ENCODE measurements at regions not wholly inside any gene's neighbourhood (a gene's known extent, or its start where the extent isn't known, plus 50 kb on each side); places are given as distances from the start of the nearest gene placed in this dataset.

DNA sequence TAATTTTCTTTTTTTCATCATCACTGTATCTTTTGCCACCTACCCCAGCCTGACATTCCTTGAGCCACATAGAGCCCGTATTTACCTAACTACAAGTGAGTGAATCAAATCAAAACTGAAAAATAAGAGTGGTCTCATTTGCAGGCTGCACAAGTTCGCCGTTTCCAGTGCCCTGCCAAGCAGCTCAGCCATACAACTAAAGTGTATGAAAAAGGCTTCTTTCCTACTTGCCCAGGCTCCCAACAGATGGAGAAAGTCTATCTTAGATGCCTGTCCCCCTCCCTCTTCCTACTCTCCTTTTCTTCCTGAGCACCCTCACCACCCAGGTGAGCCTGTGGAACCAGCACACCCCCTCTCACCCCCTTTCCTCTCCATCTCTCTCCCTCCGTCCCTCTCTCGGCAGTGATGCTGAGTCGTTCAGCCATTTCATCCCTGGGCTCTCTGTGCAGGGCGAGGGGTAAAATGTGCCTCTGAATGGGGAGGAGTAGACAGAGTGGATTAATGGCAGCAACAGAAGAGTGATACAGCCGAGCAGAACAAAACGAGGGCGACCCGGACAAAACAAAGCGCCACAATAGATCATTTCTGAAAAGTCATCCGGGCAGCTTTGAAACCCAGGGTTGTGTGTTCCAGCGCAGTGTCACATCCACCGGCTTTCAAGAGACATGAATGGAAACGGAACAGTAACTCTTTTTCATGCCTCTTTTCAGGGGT lies 65.0 kb upstream of the POU3F3 start:
- H2BK15ac ChIP-seq (ENCODE audit: low read depth, low read length): no peak overlapping the region
- H3K79me1 ChIP-seq (ENCODE audit: insufficient read depth, low read depth, low read length, poor library complexity, severe bottlenecking): no peaks in the 10 kb centered on the region
- H4K20me1 ChIP-seq (ENCODE audit: control insufficient read depth, insufficient read depth, insufficient read length): no peaks in the 10 kb centered on the region
- no peak overlapping the region for H3K4me3 Mint-ChIP-seq
- H2BK5ac ChIP-seq (ENCODE audit: insufficient read length, low read length): peak overlapping the region; percentile 56
- H3K36me3 Mint-ChIP-seq (ENCODE audit: insufficient read depth in 1 of 3, low read depth in 3 of 3): no peaks in the 10 kb centered on the region
- peaks cover 10 to 15% of the 10 kb centered on the region in 2 experiments; a peak in 3 of 4 replicates for H3K4me1 Mint-ChIP-seq
- no peak overlapping the region for H4K5ac ChIP-seq (ENCODE audit: insufficient read length, low read depth, low read length)
- H3K23me2 ChIP-seq (ENCODE audit: insufficient read length, low read depth, low read length, poor library complexity, severe bottlenecking): no peaks in the 10 kb centered on the region
- no peaks in the 10 kb centered on the region for H3K9me3 Mint-ChIP-seq
- no peaks in the 10 kb centered on the region for H3K9me3 ChIP-seq (ENCODE audit: control insufficient read depth, low read depth, low read length)
- no peak for TF ChIP-seq CTCF (conservative IDR thresholded peaks at IDR 0.05)
- H3K56ac ChIP-seq (ENCODE audit: insufficient read length, low read depth, low read length): no peak overlapping the region
- peaks cover 2% of the 10 kb centered on the region; the same call in 1 of the 2 replicates for H3K27me3 ChIP-seq (ENCODE audit: insufficient read depth, low read length)
- H2AFZ ChIP-seq (ENCODE audit: low read length): no peak overlapping the region
- H3K4ac ChIP-seq (ENCODE audit: low read depth, low read length): no peak overlapping the region
- no peak overlapping the region for H3T11ph ChIP-seq (ENCODE audit: low read length)
- H3K27ac Mint-ChIP-seq: no peak overlapping the region
- 0 out of 2 replicates have a peak, but pooled peaks cover 2% of the 10 kb centered on the region for H3K4me1 ChIP-seq (ENCODE audit: insufficient read depth, low read length)
- H2AK5ac ChIP-seq (ENCODE audit: insufficient read length, low read length): no peak overlapping the region
- no peak overlapping the region for H2BK12ac ChIP-seq (ENCODE audit: insufficient read length, low read depth, low read length)
- no peak overlapping the region for H3K4me2 ChIP-seq (ENCODE audit: insufficient read depth, insufficient read length, low read length)
- H4K8ac ChIP-seq (replicated peaks; ENCODE audit: insufficient read length, low read depth, low read length): no peak overlapping the region
- no peak overlapping the region for H3K9ac ChIP-seq (ENCODE audit: extremely low read depth, insufficient read length, low read length)
- H2BK20ac ChIP-seq (ENCODE audit: low read depth, low read length, poor library complexity, severe bottlenecking): no peak overlapping the region
- no peak overlapping the region for H3K14ac ChIP-seq (ENCODE audit: insufficient read depth, low read length)
- peaks cover 15% of the 10 kb centered on the region for H3K27me3 Mint-ChIP-seq (ENCODE audit: low read depth)
- H3K27ac ChIP-seq (ENCODE audit: insufficient read length, low read depth, low read length): no peak overlapping the region
- H3K18ac ChIP-seq (ENCODE audit: insufficient read length, low read depth, low read length): no peak overlapping the region
- no peak overlapping the region for H3K23ac ChIP-seq (ENCODE audit: insufficient read length, low read depth, low read length)
- H2BK120ac ChIP-seq (ENCODE audit: low read depth, low read length, poor library complexity, severe bottlenecking): no peak overlapping the region
- H3K79me2 ChIP-seq (ENCODE audit: insufficient read depth, low read length): no peaks in the 10 kb centered on the region
- WGBS (ENCODE audit: extremely low coverage, insufficient read length, low lambda C conversion rate): no CpG with 5 or more reads among the region's 16 CpGs
- DNase-seq: no peak
- H4K91ac ChIP-seq (ENCODE audit: insufficient read length, low read depth, low read length): no peak overlapping the region

Data from H9 (cell line).